HCT116 (cell line): ENCODE measurements at regions not wholly inside any gene's neighbourhood (a gene's known extent, or its start where the extent isn't known, plus 50 kb on each side); places are given as distances from the start of the nearest gene placed in this dataset.

Experiments
- ATAC-seq: fragments of 200-7000 bp; cut with Tn5 transposase; 2 replicates; pipeline ENCODE4 v1.9.1; 2020; ENCODE audit warnings: mild to moderate bottlenecking, moderate library complexity
- BruUV-seq: library from RNA; stranded (reverse); fragments of 400-500 nt; replicated peaks from 2 replicates; lab custom pipeline; 2021; lab: Mats Ljungman, UMichigan
- CTCF ChIA-PET: fragments of 300-600 bp; sonication (Branson Sonifier 250); formaldehyde crosslinking; loops from one replicate; lab custom pipeline; 2021; ENCODE audit warnings: antibody characterized with exemption; lab: Charles Lee
- POLR2A ChIA-PET: fragments of 300-600, 350-600 bp; sonication (Branson Sonifier 250); formaldehyde crosslinking; loops from one replicate; lab custom pipeline; 2021; ENCODE audit warnings: antibody characterized with exemption; lab: Charles Lee
- RAD21 ChIA-PET, 2 experiments: fragments of 300-600 bp; sonication (Branson Sonifier 250); formaldehyde crosslinking; loops; one replicate each; lab custom pipeline; 2023; ENCODE audit warnings: low total read pairs in 2 of 2; ENCODE audit not compliant: uncharacterized antibody in 2 of 2, unreplicated experiment in 2 of 2, low non-redundant PET in 1 of 2; lab: Charles Lee
- DNase-seq: peaks from one replicate; pipeline ENCODE4 v3.0.0-alpha.2; 2010; ENCODE audit warnings: low read depth, low spot score
- H2AFZ ChIP-seq: fragments of 200-600 bp; shearing (Covaris generic), sonication (generic); 2 replicates; pipeline ENCODE4 v1.6.1; 2017; ENCODE audit warnings: low read depth, mixed run types, mixed read lengths, antibody characterized with exemption, low read length; ENCODE audit not compliant: poor library complexity, severe bottlenecking
- H3K27ac ChIP-seq: 2 replicates; pipeline ENCODE4 v1.5.1; 2012; ENCODE audit warnings: low read depth, low read length
- H3K27me3 ChIP-seq: fragments of 200-600 bp; sonication (generic); 2 replicates; pipeline ENCODE4 v1.6.1; 2016; ENCODE audit warnings: mixed run types, low read length, mixed read lengths; ENCODE audit not compliant: insufficient read depth
- H3K36me3 ChIP-seq, 2 experiments: fragments of 200-500 bp in 1 of 2; fragments of 200-600 bp in 1 of 2; sonication (Bioruptor generic) in 1 of 2; sonication (generic) in 1 of 2; 2 replicates each; pipeline versions ENCODE4 v1.5.1 to v1.6.1; 2014 to 2016; ENCODE audit warnings: low read length in 2 of 2, inconsistent platforms in 1 of 2, mixed read lengths in 1 of 2, mixed run types in 1 of 2; ENCODE audit not compliant: insufficient read depth in 2 of 2, control insufficient read depth in 1 of 2
- H3K4me1 ChIP-seq, 2 experiments: fragments of 200-600 bp in 1 of 2; sonication (generic) in 1 of 2; 2 replicates each; pipeline versions ENCODE4 v1.5.1 to v1.6.1; 2012 to 2017; ENCODE audit warnings: low read length in 2 of 2, inconsistent platforms in 1 of 2, mild to moderate bottlenecking in 1 of 2, mixed read lengths in 1 of 2, mixed run types in 1 of 2, moderate library complexity in 1 of 2; ENCODE audit not compliant: insufficient read depth in 2 of 2, control insufficient read depth in 1 of 2
- H3K4me2 ChIP-seq: fragments of 200-600 bp; sonication (generic); 2 replicates; pipeline ENCODE4 v1.6.1; 2017; ENCODE audit warnings: mixed run types, low read length, mixed read lengths
- H3K4me3 ChIP-seq, 2 experiments: fragments of 200-600 bp in 1 of 2; sonication (generic) in 1 of 2; replicated peaks in 1 of 2; 2 replicates each; pipeline ENCODE4 v1.5.1; 2011 to 2016; ENCODE audit warnings: low read length in 2 of 2, control low read depth in 1 of 2, low read depth in 1 of 2, mild to moderate bottlenecking in 1 of 2, mixed read lengths in 1 of 2, mixed run types in 1 of 2
- H3K79me2 ChIP-seq: fragments of 200-600 bp; sonication (generic); 2 replicates; pipeline ENCODE4 v1.6.1; 2017; ENCODE audit warnings: mild to moderate bottlenecking, mixed run types, low read length, moderate library complexity, mixed read lengths; ENCODE audit not compliant: insufficient read depth
- H3K9ac ChIP-seq: fragments of 200-600 bp; sonication (generic); 2 replicates; pipeline ENCODE4 v1.6.1; 2016; ENCODE audit warnings: low read length, mixed read lengths
- H3K9me2 ChIP-seq: fragments of 200-600 bp; sonication (generic), shearing (Covaris generic); 2 replicates; pipeline ENCODE4 v1.6.1; 2017; ENCODE audit warnings: mixed run types, mild to moderate bottlenecking, moderate library complexity; ENCODE audit not compliant: insufficient read depth
- H3K9me3 ChIP-seq, 2 experiments: fragments of 200-500 bp in 1 of 2; fragments of 200-600 bp in 1 of 2; sonication (Bioruptor generic) in 1 of 2; sonication (generic) in 1 of 2; 2 replicates each; pipeline ENCODE4 v1.6.1; 2014 to 2017; ENCODE audit warnings: low read length in 2 of 2, mixed read lengths in 2 of 2, inconsistent platforms in 1 of 2, low read depth in 1 of 2, mild to moderate bottlenecking in 1 of 2, mixed run types in 1 of 2, moderate library complexity in 1 of 2; ENCODE audit not compliant: control insufficient read depth in 1 of 2, insufficient read depth in 1 of 2
- H4K20me1 ChIP-seq: fragments of 200-600 bp; sonication (generic), shearing (Covaris generic); 2 replicates; pipeline ENCODE4 v1.6.1; 2017; ENCODE audit warnings: mixed run types, mild to moderate bottlenecking, moderate library complexity; ENCODE audit not compliant: insufficient read depth
- CTCF ChIP-seq, 3 experiments: fragments of 200-600 bp in 1 of 3; sonication (generic) in 1 of 3; IDR thresholded peaks in 2 of 3; conservative IDR thresholded peaks in 1 of 3; 2 replicates each; pipeline ENCODE4 v1.5.1; 2012 to 2017; ENCODE audit warnings: low read depth in 2 of 3, low read length in 2 of 3, antibody characterized with exemption in 1 of 3, borderline replicate concordance in 1 of 3, control low read depth in 1 of 3, mild to moderate bottlenecking in 1 of 3, mixed read lengths in 1 of 3, mixed run types in 1 of 3, moderate library complexity in 1 of 3; ENCODE audit not compliant: insufficient read depth in 1 of 3
- ELF1 ChIP-seq: IDR thresholded peaks from 2 replicates; pipeline ENCODE4 v1.6.1; 2012; ENCODE audit warnings: low read depth, borderline replicate concordance
- EZH2 ChIP-seq: fragments of 200-600 bp; sonication (generic); IDR thresholded peaks from 2 replicates; pipeline ENCODE4 v1.6.1; 2017; ENCODE audit warnings: antibody characterized with exemption, mixed run types
- JUND ChIP-seq: IDR thresholded peaks from 2 replicates; pipeline ENCODE4 v1.6.1; 2012
- MAX ChIP-seq: IDR thresholded peaks from 2 replicates; pipeline ENCODE4 v1.6.1; 2012
- POLR2A ChIP-seq: IDR thresholded peaks from 2 replicates; pipeline ENCODE4 v1.7.0; 2011; ENCODE audit warnings: borderline replicate concordance; ENCODE audit not compliant: insufficient read depth, insufficient read length; ENCODE audit errors: extremely low read depth
- SIN3A ChIP-seq: IDR thresholded peaks from 2 replicates; pipeline ENCODE4 v1.6.1; 2012; ENCODE audit warnings: low read depth
- ZFX ChIP-seq: fragments of 450-650 bp; IDR thresholded peaks from 2 replicates; pipeline ENCODE4 v1.6.1; 2017
- ZNF274 ChIP-seq: fragments of 200-500 bp; sonication (Bioruptor generic); IDR thresholded peaks from 2 replicates; pipeline ENCODE4 v1.6.1; 2014; ENCODE audit warnings: mild to moderate bottlenecking, low read depth, low read length, inconsistent platforms
- intact Hi-C: fragments of 100-400 bp; cut with micrococcal nuclease; formaldehyde crosslinking; loops from 2 replicates; pipeline ENCODE4 v1.10.0; 2022

GRCh38 chr2:48870503-48870902 lies 115.0 kb upstream of the LHCGR start:
- RAD21 ChIA-PET: no interaction called here
- Histone ChIP-seq H3K4me1 (no peaks in the 10 kb centered on the region), H3K79me2 (no peaks in the 10 kb centered on the region), H2AFZ (no peak overlapping the region), H3K9ac (no peak overlapping the region), H4K20me1 (no peaks in the 10 kb centered on the region), H3K36me3 (no peaks in the 10 kb centered on the region), H3K9me3 (no peaks in the 10 kb centered on the region), H3K4me3 (no peak overlapping the region), H3K4me2 (no peak overlapping the region), H3K27me3 (no peaks in the 10 kb centered on the region), H3K9me2 (no peaks in the 10 kb centered on the region), H3K27ac (no peak overlapping the region)
- no peak for DNase-seq
- POLR2A ChIA-PET: no interaction called here
- ATAC-seq: no peak
- no peak for TF ChIP-seq ZNF274
- no peak for TF ChIP-seq MAX
- CTCF ChIA-PET: no interaction called here
- intact Hi-C loops: no loop called here
- no TSS peak for BruUV-seq

- no peaks in the 10 kb centered on the region for H3K36me3 ChIP-seq
- H3K4me1 ChIP-seq: no peaks in the 10 kb centered on the region
- no peaks in the 10 kb centered on the region for H3K27me3 ChIP-seq
- no peak overlapping the region for H3K4me3 ChIP-seq
- H2AFZ ChIP-seq: no peak overlapping the region
- H3K79me2 ChIP-seq: no peaks in the 10 kb centered on the region
- ATAC-seq (no peak), DNase-seq (no peak)
- no peak overlapping the region for H3K9ac ChIP-seq
- H3K9me3 ChIP-seq: no peaks in the 10 kb centered on the region
- no peaks in the 10 kb centered on the region for H3K9me2 ChIP-seq
- ChIA-PET POLR2A (no interaction called here), RAD21 (no interaction called here), CTCF (no interaction called here)
- no peak overlapping the region for H3K27ac ChIP-seq
- intact Hi-C loops: no loop called here
- TF ChIP-seq SIN3A: no peak
- TF ChIP-seq ZFX: no peak
- TF ChIP-seq CTCF (IDR thresholded peaks at IDR 0.05 in 2 of 3, conservative IDR thresholded peaks at IDR 0.05 in 1 of 3; ENCODE audit: borderline replicate concordance in 1 of 3, insufficient read depth in 1 of 3, low read depth in 2 of 3, low read length in 2 of 3): no peak
- no peak for TF ChIP-seq POLR2A
- TF ChIP-seq ELF1: no peak
- no peak for TF ChIP-seq MAX
- no peak for TF ChIP-seq EZH2
- TF ChIP-seq JUND: no peak
- H4K20me1 ChIP-seq: no peaks in the 10 kb centered on the region
- H3K4me2 ChIP-seq: no peak overlapping the region
- BruUV-seq: no TSS peak
Measured at GRCh38 chr2:48865704-48866103, 110.2 kb upstream of the LHCGR start.
